NCI-H1092 treated with DMSO at 0.1 percent for 48 hours (cell line): ENCODE measurements at regions not wholly inside any gene's neighbourhood (a gene's known extent, or its start where the extent isn't known, plus 50 kb on each side); places are given as distances from the start of the nearest gene placed in this dataset.

ENCODE experiments used
- DNase-seq: peaks from one replicate; lab custom pipeline; 2025; lab: John Stamatoyannopoulos, UW

- DNase-seq = no peak
These were observed 50.3 kb upstream of the PREP start for GRCh38 chr6:105452924-105453756.
